HG03469 (cell line): ENCODE measurements at regions not wholly inside any gene's neighbourhood (a gene's known extent, or its start where the extent isn't known, plus 50 kb on each side); places are given as distances from the start of the nearest gene placed in this dataset.
A peak's percentile ranks its signal among the peaks of the same experiment; 100 is the strongest.
"Not testable (repeated sequence)": the region's sequence is repeated elsewhere in the genome, so short reads cannot be mapped to it uniquely, and the experiment has no call there.

Experiments used
- ATAC-seq: cut with Tn5 transposase; IDR thresholded peaks from one replicate; pipeline ENCODE4 v1.9.1; 2021; ENCODE audit warnings: mild to moderate bottlenecking, moderate library complexity, moderate number of reproducible peaks; ENCODE audit not compliant: unreplicated experiment

- no peak for ATAC-seq
These were observed 151.6 kb upstream of the ZNF337 start for GRCh38 chr20:25848222-25848621.

GRCh38 chr20:25844640-25845039, 148.0 kb upstream of the ZNF337 start:
- not testable (repeated sequence) for ATAC-seq

GRCh38 chr20:25813511-25813910, 116.9 kb upstream of the ZNF337 start:
- not testable (repeated sequence) for ATAC-seq

- ATAC-seq = not testable (repeated sequence)
These were observed 101.7 kb upstream of the ZNF337 start for GRCh38 chr20:25798174-25798993.

- not testable (repeated sequence) for ATAC-seq
These were observed 100.4 kb upstream of the ZNF337 start for GRCh38 chr20:25797062-25797461.

GRCh38 chr20:25777241-25777640, 80.6 kb upstream of the ZNF337 start:
- ATAC-seq = not testable (repeated sequence)

- not testable (repeated sequence) for ATAC-seq
These were observed 78.1 kb upstream of the ZNF337 start for GRCh38 chr20:25774711-25775110.

- ATAC-seq = not testable (repeated sequence)
These were observed 77.5 kb upstream of the ZNF337 start for GRCh38 chr20:25774203-25774602.

- ATAC-seq = not testable (repeated sequence)
These were observed 75.8 kb upstream of the ZNF337 start for GRCh38 chr20:25772437-25772836.

- not testable (repeated sequence) for ATAC-seq
These were observed 75.2 kb upstream of the ZNF337 start for GRCh38 chr20:25771818-25772217.

- no peak for ATAC-seq
These were observed 64.9 kb upstream of the ZNF337 start for GRCh38 chr20:25761596-25761995.

- ATAC-seq = not testable (repeated sequence)
These were observed 64.4 kb upstream of the ZNF337 start for GRCh38 chr20:25761046-25761445.

- peak; percentile 81 for ATAC-seq
These were observed 54.4 kb upstream of the ZNF337 start for GRCh38 chr20:25750765-25751696.

- ATAC-seq = no peak
These were observed 53.6 kb upstream of the ZNF337 start for GRCh38 chr20:25750220-25750764.

- no peak for ATAC-seq
These were observed 53.0 kb upstream of the ZNF337 start for GRCh38 chr20:25749649-25750048.
